Body of pancreas (tissue), 4 donors: ENCODE measurements at regions not wholly inside any gene's neighbourhood (a gene's known extent, or its start where the extent isn't known, plus 50 kb on each side); places are given as distances from the start of the nearest gene placed in this dataset.

Experiments used
- ATAC-seq: fragments of 150-250 bp; one replicate; pipeline ENCODE4 v1.9.1; 2016
- DNase-seq, 4 donors: peaks; one replicate each; pipeline ENCODE4 v3.0.0-alpha.2; 2019
- H3K27ac ChIP-seq, 4 donors: fragments of 200-600 bp; sonication (generic); 1 replicate in 3 of 4; 2 replicates in 1 of 4; pipeline versions ENCODE4 v1.5.1 to v1.6.1; 2016 to 2019; ENCODE audit warnings: mild to moderate bottlenecking in 1 of 4, mixed read lengths in 1 of 4, moderate library complexity in 1 of 4
- H3K27me3 ChIP-seq, 2 donors: fragments of 200-600 bp; sonication (generic); one replicate each; pipeline ENCODE4 v1.6.0; 2016; ENCODE audit warnings: mild to moderate bottlenecking in 1 of 2
- H3K36me3 ChIP-seq, 2 donors: fragments of 200-600 bp; sonication (generic); replicated peaks in 1 of 2; 2 replicates each; pipeline ENCODE4 v1.5.1; 2016; ENCODE audit warnings: low read depth in 2 of 2; ENCODE audit not compliant: insufficient read depth in 1 of 2
- H3K4me1 ChIP-seq: fragments of 200-600 bp; sonication (generic); one replicate; pipeline ENCODE4 v1.6.0; 2016
- H3K4me3 ChIP-seq, 2 donors: fragments of 200-600 bp; sonication (generic); 1 replicate in 1 of 2; 2 replicates in 1 of 2; pipeline ENCODE4 v1.5.1; 2016 to 2019
- H3K9me3 ChIP-seq, 3 donors: fragments of 200-600 bp; sonication (generic); 1 replicate in 2 of 3; 2 replicates in 1 of 3; pipeline ENCODE4 v1.5.1; 2016
- CTCF ChIP-seq, 7 experiments: fragments of 450-650 bp in 4 of 7; fragments of 200-600 bp in 3 of 7; sonication (generic) in 3 of 7; IDR thresholded peaks; one replicate each; pipeline ENCODE4 v1.5.1; 2016 to 2019; ENCODE audit warnings: antibody characterized with exemption in 7 of 7
- POLR2A ChIP-seq, 3 donors: fragments of 450-650 bp; IDR thresholded peaks; one replicate each; pipeline ENCODE4 v1.6.1; 2016; ENCODE audit warnings: antibody characterized with exemption in 3 of 3, mild to moderate bottlenecking in 2 of 3
- WGBS, 2 donors: methylation state at CpG; one replicate each; pipeline ENCODE4 v1.1.5; 2017; 5-methylcytosine and 5-hydroxymethylcytosine counted together
- intact Hi-C: fragments of 100-400 bp; cut with DNase I; formaldehyde crosslinking; loops from one replicate; pipeline ENCODE4 v1.15.1; 2023

- H3K36me3 ChIP-seq = no peaks in the 10 kb centered on the region
- 59 to 70% methylated on average over 6 of the region's 6 CpGs for WGBS, 2 donors
- no peaks in the 10 kb centered on the region for H3K9me3 ChIP-seq
- ATAC-seq (no peak), DNase-seq (no peak)
- no peaks in the 10 kb centered on the region for H3K27me3 ChIP-seq
- intact Hi-C loops = no loop called here
- no peaks in the 10 kb centered on the region for H3K4me1 ChIP-seq
- H3K27ac ChIP-seq = no peak overlapping the region
- TF ChIP-seq CTCF (IDR thresholded peaks at IDR 0.05) (no peak), POLR2A (IDR thresholded peaks at IDR 0.05) (no peak)
- H3K4me3 ChIP-seq = no peak overlapping the region
Measured at GRCh38 chr17:70882504-70882903, 713.2 kb downstream of the KCNJ2 start.

DNA sequence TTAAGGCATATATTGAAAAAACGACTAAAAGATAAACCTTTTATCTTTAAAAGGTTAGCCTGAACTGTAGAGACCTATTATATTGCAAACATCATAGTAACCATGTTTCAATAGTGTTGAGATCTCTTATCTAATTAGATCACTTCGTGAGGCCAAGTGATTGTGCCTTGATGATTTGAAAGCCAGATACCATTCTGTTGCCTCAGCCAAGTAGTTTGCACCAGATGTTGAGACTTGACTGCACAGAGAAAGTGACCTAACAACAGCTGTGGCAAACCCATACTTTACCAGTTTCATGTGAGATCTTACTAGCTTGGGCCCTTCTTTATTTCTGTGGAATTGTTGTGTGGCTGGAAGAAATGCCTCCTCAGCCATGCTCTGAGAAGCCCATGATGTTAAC is 717.3 kb downstream of the KCNJ2 start:
- Histone ChIP-seq H3K27me3 (no peaks in the 10 kb centered on the region), H3K27ac (no peak overlapping the region), H3K4me1 (no peaks in the 10 kb centered on the region), H3K4me3 (no peak overlapping the region), H3K9me3 (no peaks in the 10 kb centered on the region), H3K36me3 (no peaks in the 10 kb centered on the region)
- intact Hi-C loops = no loop called here
- 30 to 32% methylated on average over 2 of the region's 2 CpGs for whole genome bisulfite sequencing, 2 donors
- ATAC-seq = no peak
- no peak for DNase-seq
- TF ChIP-seq POLR2A (IDR thresholded peaks at IDR 0.05) (no peak), CTCF (IDR thresholded peaks at IDR 0.05) (no peak)

- Histone ChIP-seq H3K27ac (no peak overlapping the region), H3K4me3 (no peak overlapping the region), H3K27me3 (no peaks in the 10 kb centered on the region), H3K4me1 (no peaks in the 10 kb centered on the region), H3K36me3 (no peaks in the 10 kb centered on the region), H3K9me3 (no peaks in the 10 kb centered on the region)
- 62 to 73% methylated on average over 2 of the region's 2 CpGs for WGBS, 2 donors
- no peak for ATAC-seq
- no peak for TF ChIP-seq POLR2A (IDR thresholded peaks at IDR 0.05)
- TF ChIP-seq CTCF (IDR thresholded peaks at IDR 0.05) = no peak
- no peak for DNase-seq
- intact Hi-C loops = no loop called here
Measured at GRCh38 chr17:70888324-70888723, 719.0 kb downstream of the KCNJ2 start.

DNA sequence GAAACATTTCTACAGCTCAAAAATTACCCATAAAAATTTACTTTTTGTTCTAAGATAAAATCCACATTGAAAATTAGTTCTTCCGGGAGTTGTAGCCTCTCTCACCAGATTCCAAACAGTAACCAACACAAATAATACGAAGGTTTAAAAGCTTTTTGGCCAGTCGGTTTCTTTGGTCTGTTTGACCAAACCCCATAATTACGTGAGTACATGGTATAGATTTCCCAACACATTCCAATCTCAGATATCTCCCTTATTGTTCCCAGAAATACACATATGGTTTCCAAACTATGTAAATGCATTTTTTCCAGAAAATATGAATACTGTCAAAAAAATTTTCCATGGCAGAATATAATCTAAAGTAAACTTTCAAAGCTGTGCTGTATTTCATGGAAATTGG is 722.0 kb downstream of the KCNJ2 start:
- no peaks in the 10 kb centered on the region for H3K27me3 ChIP-seq
- DNase-seq (no peak), ATAC-seq (no peak)
- intact Hi-C loops = no loop called here
- H3K36me3 ChIP-seq = no peaks in the 10 kb centered on the region
- TF ChIP-seq POLR2A (IDR thresholded peaks at IDR 0.05) = no peak
- TF ChIP-seq CTCF (IDR thresholded peaks at IDR 0.05) = no peak
- no peak overlapping the region for H3K27ac ChIP-seq
- WGBS, 2 donors = 53 to 77% methylated on average over 4 of the region's 4 CpGs
- H3K9me3 ChIP-seq = no peaks in the 10 kb centered on the region
- no peak overlapping the region for H3K4me3 ChIP-seq
- no peaks in the 10 kb centered on the region for H3K4me1 ChIP-seq

DNA sequence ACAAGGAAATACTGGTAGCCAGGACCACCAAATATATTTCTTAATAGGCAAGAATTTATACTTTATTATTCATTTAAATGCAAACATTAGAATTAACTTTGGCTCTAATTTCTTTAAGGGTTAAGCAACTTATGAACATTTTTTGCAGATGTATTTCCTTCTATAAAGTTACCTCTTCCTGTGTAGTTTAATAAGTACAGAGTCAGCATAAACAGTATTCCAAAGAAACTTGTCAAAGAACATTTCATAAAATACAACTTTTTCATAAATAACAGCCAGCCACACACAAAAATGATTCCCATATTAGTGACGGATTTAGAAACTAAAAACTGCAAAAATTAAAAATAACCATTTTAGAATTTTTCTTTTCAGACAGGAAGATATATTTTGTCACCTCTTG is 723.2 kb downstream of the KCNJ2 start:
- Histone ChIP-seq H3K27me3 (no peaks in the 10 kb centered on the region), H3K36me3 (no peaks in the 10 kb centered on the region), H3K4me3 (no peak overlapping the region), H3K4me1 (no peaks in the 10 kb centered on the region), H3K27ac (no peak overlapping the region), H3K9me3 (no peaks in the 10 kb centered on the region)
- no peak for ATAC-seq
- intact Hi-C loops = no loop called here
- DNase-seq = no peak
- TF ChIP-seq CTCF (IDR thresholded peaks at IDR 0.05) (no peak), POLR2A (IDR thresholded peaks at IDR 0.05) (no peak)
- 70 to 74% methylated on average over 1 of the region's 1 CpG for WGBS, 2 donors
